ENCODE measurements at regions not wholly inside any gene's neighbourhood (a gene's known extent, or its start where the extent isn't known, plus 50 kb on each side); places are given as distances from the start of the nearest gene placed in this dataset.

GRCh38 chr18:61282926-61283325 is 50.3 kb upstream of the CDH20 start:
- no peak for TF ChIP-seq TAF1 (IDR thresholded peaks at IDR 0.05; ENCODE audit: borderline replicate concordance, low read depth, low read length)
- no peak for TF ChIP-seq POLR2A (IDR thresholded peaks at IDR 0.05; ENCODE audit: low read depth, low read length)
- no peak for TF ChIP-seq POLR2AphosphoS5 (IDR thresholded peaks at IDR 0.05; ENCODE audit: low read depth, low read length)
